Activated naive CD8-positive, alpha-beta T cell (primary cell): ENCODE measurements at regions not wholly inside any gene's neighbourhood (a gene's known extent, or its start where the extent isn't known, plus 50 kb on each side); places are given as distances from the start of the nearest gene placed in this dataset.
"Not testable (repeated sequence)": the region's sequence is repeated elsewhere in the genome, so short reads cannot be mapped to it uniquely, and the experiment has no call there.

Experiments used
- H3K27ac Mint-ChIP-seq: one replicate; pipeline ENCODE4 v1.8.0; 2021; ENCODE audit warnings: mixed read lengths
- H3K27me3 Mint-ChIP-seq: one replicate; pipeline ENCODE4 v1.8.0; 2021; ENCODE audit warnings: mixed read lengths
- H3K36me3 Mint-ChIP-seq: one replicate; pipeline ENCODE4 v1.8.0; 2021; ENCODE audit warnings: mixed read lengths
- H3K4me1 Mint-ChIP-seq: one replicate; pipeline ENCODE4 v1.8.0; 2021; ENCODE audit warnings: low read depth, mixed read lengths
- H3K4me3 Mint-ChIP-seq: one replicate; pipeline ENCODE4 v1.8.0; 2021; ENCODE audit warnings: mild to moderate bottlenecking, mixed read lengths
- H3K9me3 Mint-ChIP-seq: one replicate; pipeline ENCODE4 v1.8.0; 2021; ENCODE audit warnings: low read depth, mixed read lengths

DNA sequence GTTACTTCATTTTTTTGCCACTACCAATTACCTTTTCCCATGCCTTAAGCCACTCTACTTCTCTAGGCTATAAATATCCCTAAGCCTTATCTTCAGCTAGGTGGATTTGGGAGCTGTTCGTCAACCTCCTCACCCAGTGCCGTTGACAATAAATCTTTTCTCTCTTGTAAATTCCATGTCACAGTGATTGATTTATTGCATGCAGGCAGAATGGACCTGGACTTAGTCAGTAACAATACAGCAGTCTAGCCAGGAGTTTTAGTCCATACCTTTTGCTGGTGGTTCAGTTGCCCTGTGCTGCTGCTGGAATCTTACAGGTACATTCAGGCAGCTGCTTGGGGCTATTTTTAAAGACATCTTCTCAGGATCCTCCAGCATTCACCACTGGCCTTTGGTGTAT is 350.5 kb upstream of the NRG3 start:
- Mint-ChIP-seq H3K36me3 (no peaks in the 10 kb centered on the region), H3K4me3 (no peak overlapping the region), H3K27ac (no peak overlapping the region), H3K27me3 (peaks cover 1% of the 10 kb centered on the region), H3K4me1 (no peaks in the 10 kb centered on the region), H3K9me3 (peaks cover 8% of the 10 kb centered on the region)

DNA sequence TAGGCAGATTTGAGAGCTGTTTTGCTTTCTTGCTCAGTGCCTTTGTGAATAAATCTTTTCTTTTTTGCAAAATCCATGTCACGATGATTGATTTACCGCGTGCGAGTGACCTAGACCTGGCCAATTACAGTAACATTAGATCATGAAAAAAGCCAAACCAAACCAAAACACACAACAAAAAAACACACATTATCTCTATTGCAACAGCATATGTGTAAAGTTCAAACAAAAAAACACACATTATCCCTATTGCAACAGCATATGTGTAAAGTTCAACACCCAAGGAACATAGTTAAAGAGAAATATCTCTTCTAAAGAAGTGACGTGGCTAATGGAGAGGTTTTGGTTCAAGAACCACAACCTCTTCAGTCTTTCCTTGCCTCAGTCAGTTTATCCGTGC is 342.6 kb upstream of the NRG3 start:
- Mint-ChIP-seq H3K9me3 (peaks cover 12% of the 10 kb centered on the region), H3K36me3 (no peaks in the 10 kb centered on the region), H3K27ac (no peak overlapping the region), H3K4me1 (no peaks in the 10 kb centered on the region), H3K27me3 (no peaks in the 10 kb centered on the region), H3K4me3 (no peak overlapping the region)

GRCh38 chr10:81534991-81535390 is 340.0 kb upstream of the NRG3 start:
- Mint-ChIP-seq H3K4me1 (no peaks in the 10 kb centered on the region), H3K36me3 (no peaks in the 10 kb centered on the region), H3K27me3 (no peaks in the 10 kb centered on the region), H3K9me3 (peaks cover 9% of the 10 kb centered on the region), H3K4me3 (no peak overlapping the region), H3K27ac (no peak overlapping the region)

DNA sequence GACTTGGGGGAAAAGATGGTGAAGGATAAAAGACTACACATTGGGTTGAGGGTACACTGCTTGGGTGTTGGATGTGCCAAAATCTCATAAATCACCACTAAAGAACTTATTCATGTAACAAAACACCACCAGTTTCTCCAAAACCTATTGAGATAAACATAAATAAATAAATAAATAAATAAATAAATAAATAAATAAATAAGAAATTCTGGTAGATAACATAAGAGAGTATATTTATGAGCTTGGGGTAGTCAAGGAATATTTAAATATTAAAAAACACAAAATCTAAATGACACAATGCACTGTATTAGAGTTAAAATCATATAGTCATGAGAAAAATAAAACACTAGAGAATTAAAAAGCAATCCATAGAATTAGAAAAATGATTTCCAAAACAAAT is 333.5 kb upstream of the NRG3 start:
- Mint-ChIP-seq H3K27me3 (no peaks in the 10 kb centered on the region), H3K4me3 (no peak overlapping the region), H3K36me3 (no peaks in the 10 kb centered on the region), H3K9me3 (peaks cover 16% of the 10 kb centered on the region), H3K27ac (no peak overlapping the region), H3K4me1 (no peaks in the 10 kb centered on the region)

- no peak overlapping the region for H3K4me3 Mint-ChIP-seq
- H3K27me3 Mint-ChIP-seq = no peaks in the 10 kb centered on the region
- no peaks in the 10 kb centered on the region for H3K4me1 Mint-ChIP-seq
- no peaks in the 10 kb centered on the region for H3K36me3 Mint-ChIP-seq
- H3K9me3 Mint-ChIP-seq = peaks cover 16% of the 10 kb centered on the region
- H3K27ac Mint-ChIP-seq = no peak overlapping the region
Observed at GRCh38 chr10:81546243-81546642, 328.8 kb upstream of the NRG3 start.

GRCh38 chr10:81548160-81548559 is 326.8 kb upstream of the NRG3 start:
- no peaks in the 10 kb centered on the region for H3K27me3 Mint-ChIP-seq

GRCh38 chr10:81564143-81564542 is 310.9 kb upstream of the NRG3 start:
- Mint-ChIP-seq H3K9me3 (no peaks in the 10 kb centered on the region), H3K36me3 (no peaks in the 10 kb centered on the region), H3K4me1 (peaks cover 2% of the 10 kb centered on the region), H3K27ac (no peak overlapping the region), H3K27me3 (no peaks in the 10 kb centered on the region), H3K4me3 (no peak overlapping the region)

More at GRCh38 chr10:81548160-81548559, 326.8 kb upstream of the NRG3 start:
- Mint-ChIP-seq H3K4me3 (no peak overlapping the region), H3K36me3 (no peaks in the 10 kb centered on the region), H3K4me1 (no peaks in the 10 kb centered on the region), H3K9me3 (peaks cover 16% of the 10 kb centered on the region), H3K27ac (no peak overlapping the region)

DNA sequence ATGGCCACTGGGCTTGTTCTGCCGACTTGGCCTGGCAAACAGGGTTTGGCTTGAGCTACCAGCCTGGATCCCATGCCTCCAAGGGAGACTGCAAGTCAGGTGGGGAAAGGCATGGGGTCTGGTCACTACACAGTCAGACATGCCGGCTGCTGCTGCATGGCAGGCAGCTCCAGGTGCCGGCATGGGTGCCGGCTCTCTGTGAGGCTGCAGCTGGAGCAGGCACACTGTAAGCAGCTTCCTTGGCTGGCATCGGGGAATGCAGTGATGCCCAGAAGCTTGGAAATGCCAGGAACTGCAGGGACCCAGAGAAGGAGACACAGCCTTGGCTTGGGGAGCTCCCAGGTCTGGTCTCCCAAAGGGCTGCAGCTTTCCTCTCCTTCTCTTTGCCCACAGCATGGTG is 305.5 kb upstream of the NRG3 start:
- Mint-ChIP-seq H3K9me3 (peaks cover 10% of the 10 kb centered on the region), H3K27me3 (no peaks in the 10 kb centered on the region), H3K36me3 (no peaks in the 10 kb centered on the region), H3K27ac (no peak overlapping the region), H3K4me3 (no peak overlapping the region), H3K4me1 (no peaks in the 10 kb centered on the region)

- H3K27me3 Mint-ChIP-seq = no peaks in the 10 kb centered on the region
- no peak overlapping the region for H3K4me3 Mint-ChIP-seq
- H3K9me3 Mint-ChIP-seq = peaks cover 17% of the 10 kb centered on the region
- no peaks in the 10 kb centered on the region for H3K36me3 Mint-ChIP-seq
- no peak overlapping the region for H3K27ac Mint-ChIP-seq
- H3K4me1 Mint-ChIP-seq = no peaks in the 10 kb centered on the region
Observed at GRCh38 chr10:81570349-81570748, 304.6 kb upstream of the NRG3 start.

- Mint-ChIP-seq H3K9me3 (peaks cover 21% of the 10 kb centered on the region), H3K4me1 (no peaks in the 10 kb centered on the region), H3K27me3 (no peaks in the 10 kb centered on the region), H3K4me3 (no peak overlapping the region), H3K27ac (no peak overlapping the region), H3K36me3 (no peaks in the 10 kb centered on the region)
Observed at GRCh38 chr10:81570878-81571794, 303.9 kb upstream of the NRG3 start.

- H3K4me3 Mint-ChIP-seq = no peak overlapping the region
- H3K9me3 Mint-ChIP-seq = peaks cover 21% of the 10 kb centered on the region
- H3K27me3 Mint-ChIP-seq = no peaks in the 10 kb centered on the region
- H3K4me1 Mint-ChIP-seq = no peaks in the 10 kb centered on the region
- H3K27ac Mint-ChIP-seq = no peak overlapping the region
- H3K36me3 Mint-ChIP-seq = no peaks in the 10 kb centered on the region
Observed at GRCh38 chr10:81575036-81575435, 300.0 kb upstream of the NRG3 start.

- H3K4me1 Mint-ChIP-seq = no peaks in the 10 kb centered on the region
- no peaks in the 10 kb centered on the region for H3K36me3 Mint-ChIP-seq
- no peak overlapping the region for H3K4me3 Mint-ChIP-seq
- no peaks in the 10 kb centered on the region for H3K27me3 Mint-ChIP-seq
- no peak overlapping the region for H3K27ac Mint-ChIP-seq
- H3K9me3 Mint-ChIP-seq = peaks cover 21% of the 10 kb centered on the region
Observed at GRCh38 chr10:81576336-81576735, 298.7 kb upstream of the NRG3 start.

DNA sequence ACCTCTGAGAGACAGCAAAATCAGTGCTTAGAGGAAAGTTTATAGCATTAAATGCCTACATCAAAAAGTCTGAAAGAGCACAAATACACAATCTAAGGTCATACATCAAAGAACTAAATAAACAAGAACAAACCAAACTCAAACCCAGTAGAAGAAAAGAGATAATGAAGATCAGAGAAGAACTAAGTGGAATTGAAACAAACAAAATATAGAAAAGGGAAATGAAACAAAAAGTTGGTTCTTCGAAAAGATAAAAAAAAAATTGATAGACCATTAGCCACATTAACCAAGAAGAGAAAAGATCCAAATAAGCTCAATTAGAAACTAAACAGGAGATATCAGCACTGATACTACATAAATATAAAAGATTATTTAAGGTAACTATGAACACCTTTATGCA is 280.0 kb upstream of the NRG3 start:
- H3K4me1 Mint-ChIP-seq = no peaks in the 10 kb centered on the region
- peaks cover 2% of the 10 kb centered on the region for H3K27me3 Mint-ChIP-seq
- no peak overlapping the region for H3K4me3 Mint-ChIP-seq
- H3K9me3 Mint-ChIP-seq = peaks cover 19% of the 10 kb centered on the region
- H3K27ac Mint-ChIP-seq = no peak overlapping the region
- no peaks in the 10 kb centered on the region for H3K36me3 Mint-ChIP-seq

DNA sequence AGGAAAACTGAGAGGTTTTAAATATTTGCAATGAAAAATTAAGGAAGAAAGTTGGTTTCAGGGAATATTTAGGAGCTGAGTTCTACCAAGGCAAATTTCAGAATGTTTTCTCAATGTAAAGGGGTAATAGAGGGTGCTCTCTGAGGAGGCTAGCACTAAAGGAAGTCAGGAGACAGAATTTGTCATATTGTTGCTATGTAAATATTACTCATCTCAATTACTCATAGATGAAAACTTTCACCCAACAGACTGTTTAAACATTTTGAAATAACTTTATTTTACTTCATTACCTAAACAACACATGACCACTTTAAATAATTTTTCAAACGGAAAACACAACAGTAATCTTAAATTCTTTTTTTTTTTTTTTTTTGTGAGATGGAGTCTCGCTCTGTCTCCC is 274.8 kb upstream of the NRG3 start:
- Mint-ChIP-seq H3K36me3 (no peaks in the 10 kb centered on the region), H3K27ac (no peak overlapping the region), H3K27me3 (no peaks in the 10 kb centered on the region), H3K4me3 (no peak overlapping the region), H3K9me3 (no peaks in the 10 kb centered on the region), H3K4me1 (no peaks in the 10 kb centered on the region)

DNA sequence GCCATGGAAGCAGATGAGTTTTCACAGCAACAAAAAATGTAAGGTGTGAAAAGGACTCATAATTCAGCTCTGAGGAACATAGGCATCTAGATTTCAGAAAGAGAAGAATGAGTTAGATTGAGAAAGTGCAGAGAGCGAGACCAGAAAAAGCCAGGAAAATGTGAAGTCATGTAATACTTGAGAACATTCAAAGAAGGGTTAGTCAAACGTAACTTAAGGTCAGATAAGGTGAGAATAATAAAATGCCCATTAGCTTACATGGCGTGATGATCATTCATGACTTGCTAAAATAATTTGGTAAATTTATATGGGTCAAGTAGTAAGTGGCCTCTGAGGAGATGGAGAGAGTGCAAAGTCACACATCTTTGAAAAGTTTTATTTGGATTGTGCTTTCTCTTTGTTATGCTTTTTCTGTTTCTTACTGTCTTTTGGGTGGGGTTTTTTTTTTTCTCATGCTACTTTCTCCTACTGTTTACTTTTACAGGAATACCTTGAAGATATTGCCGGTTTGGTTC is 271.8 kb upstream of the NRG3 start:
- Mint-ChIP-seq H3K27me3 (no peaks in the 10 kb centered on the region), H3K4me3 (no peak overlapping the region), H3K27ac (no peak overlapping the region), H3K4me1 (no peaks in the 10 kb centered on the region), H3K9me3 (no peaks in the 10 kb centered on the region), H3K36me3 (no peaks in the 10 kb centered on the region)

DNA sequence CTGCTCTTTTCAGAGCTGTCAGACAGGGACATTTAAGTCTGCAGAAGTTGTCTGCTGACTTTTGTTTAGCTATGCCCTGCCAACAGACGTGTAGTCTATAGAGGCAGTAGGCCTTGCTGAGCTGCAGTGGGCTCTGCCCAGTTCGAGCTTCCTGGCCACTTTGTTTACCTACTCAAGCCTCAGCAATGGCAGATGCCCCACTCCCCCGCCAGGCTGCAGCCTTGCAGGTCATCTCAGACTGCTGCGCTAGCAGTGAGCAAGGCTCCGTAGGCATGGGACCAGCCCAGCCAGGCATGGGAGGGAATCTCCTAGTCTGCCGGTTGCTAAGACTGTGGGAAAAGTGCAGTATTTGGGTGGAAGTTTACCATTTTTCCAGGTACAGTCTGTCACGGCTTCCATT is 230.5 kb upstream of the NRG3 start:
- not testable (repeated sequence) for H3K9me3 Mint-ChIP-seq, H3K27me3 Mint-ChIP-seq, H3K4me3 Mint-ChIP-seq

More for the DNA sequence above, 230.5 kb upstream of the NRG3 start:
- H3K4me1 Mint-ChIP-seq, H3K27ac Mint-ChIP-seq, H3K36me3 Mint-ChIP-seq: not testable (repeated sequence)
